Testis (tissue), 2 donors: ENCODE measurements at regions not wholly inside any gene's neighbourhood (a gene's known extent, or its start where the extent isn't known, plus 50 kb on each side); places are given as distances from the start of the nearest gene placed in this dataset.

Experiments
- DNase-seq: peaks from one replicate; pipeline ENCODE4 v3.0.0-alpha.2; 2019
- H3K27ac ChIP-seq, 2 donors: fragments of 200-600 bp; sonication (generic); one replicate each; pipeline ENCODE4 v1.5.1; 2019
- H3K27me3 ChIP-seq: fragments of 200-600 bp; sonication (generic); one replicate; pipeline ENCODE4 v1.5.1; 2019
- H3K36me3 ChIP-seq: fragments of 200-600 bp; sonication (generic); one replicate; pipeline ENCODE4 v1.5.1; 2017; ENCODE audit warnings: low read depth; ENCODE audit errors: missing control alignments
- H3K4me1 ChIP-seq: fragments of 200-600 bp; sonication (generic); one replicate; pipeline ENCODE4 v1.5.1; 2019
- H3K4me3 ChIP-seq, 2 donors: fragments of 200-600 bp; sonication (generic); one replicate each; pipeline ENCODE4 v1.5.1; 2017 to 2019
- H3K9me3 ChIP-seq: fragments of 200-600 bp; sonication (generic); one replicate; pipeline ENCODE4 v1.5.1; 2017
- POLR2A ChIP-seq: fragments of 450-650 bp; IDR thresholded peaks from one replicate; pipeline ENCODE4 v1.6.1; 2017; ENCODE audit warnings: antibody characterized with exemption, mild to moderate bottlenecking, moderate library complexity
- WGBS, 2 donors: methylation state at CpG; one replicate each; pipeline ENCODE4 v1.1.5; 2018; 5-methylcytosine and 5-hydroxymethylcytosine counted together
- intact Hi-C: fragments of 100-400 bp; cut with DNase I; formaldehyde crosslinking; loops from one replicate; pipeline ENCODE4 v1.15.1; 2023; ENCODE audit warnings: low total_unique reads
- TF ChIP-seq, protein P1 (sequence below), 3 experiments: fragments of 450-650 bp in 2 of 3; fragments of 200-600 bp in 1 of 3; sonication (generic) in 1 of 3; IDR thresholded peaks; one replicate each; pipeline ENCODE4 v1.5.1; 2016 to 2019; ENCODE audit warnings: antibody characterized with exemption in 3 of 3, mild to moderate bottlenecking in 2 of 3, moderate library complexity in 1 of 3

DNA sequence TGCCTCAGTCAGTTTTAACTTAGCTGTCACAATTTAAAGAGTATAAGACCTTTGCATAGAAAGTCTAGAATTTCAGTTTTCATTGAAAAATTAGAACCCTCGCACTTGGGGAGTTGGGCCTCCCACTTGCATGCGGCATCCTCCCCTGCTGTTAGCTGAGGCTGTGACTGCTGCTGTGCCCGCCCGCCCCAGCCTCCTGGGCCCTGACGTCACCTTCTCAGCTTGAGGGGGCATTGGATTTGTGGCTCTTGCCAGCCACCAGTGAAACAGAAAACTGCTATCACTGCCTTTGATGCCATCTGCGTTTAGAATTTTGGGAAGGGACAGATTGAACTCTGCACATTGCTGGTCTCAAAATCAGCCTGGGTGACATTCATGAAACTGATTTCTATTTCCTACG, 108.7 kb downstream of the CTTN start:
- no peak for DNase-seq
- Histone ChIP-seq H3K27ac (no peak overlapping the region), H3K9me3 (no peaks in the 10 kb centered on the region), H3K36me3 (no peaks in the 10 kb centered on the region), H3K4me1 (no peaks in the 10 kb centered on the region), H3K27me3 (no peaks in the 10 kb centered on the region), H3K4me3 (no peak overlapping the region)
- TF ChIP-seq, protein P1, sequence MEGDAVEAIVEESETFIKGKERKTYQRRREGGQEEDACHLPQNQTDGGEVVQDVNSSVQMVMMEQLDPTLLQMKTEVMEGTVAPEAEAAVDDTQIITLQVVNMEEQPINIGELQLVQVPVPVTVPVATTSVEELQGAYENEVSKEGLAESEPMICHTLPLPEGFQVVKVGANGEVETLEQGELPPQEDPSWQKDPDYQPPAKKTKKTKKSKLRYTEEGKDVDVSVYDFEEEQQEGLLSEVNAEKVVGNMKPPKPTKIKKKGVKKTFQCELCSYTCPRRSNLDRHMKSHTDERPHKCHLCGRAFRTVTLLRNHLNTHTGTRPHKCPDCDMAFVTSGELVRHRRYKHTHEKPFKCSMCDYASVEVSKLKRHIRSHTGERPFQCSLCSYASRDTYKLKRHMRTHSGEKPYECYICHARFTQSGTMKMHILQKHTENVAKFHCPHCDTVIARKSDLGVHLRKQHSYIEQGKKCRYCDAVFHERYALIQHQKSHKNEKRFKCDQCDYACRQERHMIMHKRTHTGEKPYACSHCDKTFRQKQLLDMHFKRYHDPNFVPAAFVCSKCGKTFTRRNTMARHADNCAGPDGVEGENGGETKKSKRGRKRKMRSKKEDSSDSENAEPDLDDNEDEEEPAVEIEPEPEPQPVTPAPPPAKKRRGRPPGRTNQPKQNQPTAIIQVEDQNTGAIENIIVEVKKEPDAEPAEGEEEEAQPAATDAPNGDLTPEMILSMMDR (IDR thresholded peaks at IDR 0.05), result no peak
- TF ChIP-seq POLR2A, result no peak
- intact Hi-C loops, result no loop called here
- 87 to 93% methylated on average over 7 of the region's 7 CpGs for WGBS, 2 donors

DNA sequence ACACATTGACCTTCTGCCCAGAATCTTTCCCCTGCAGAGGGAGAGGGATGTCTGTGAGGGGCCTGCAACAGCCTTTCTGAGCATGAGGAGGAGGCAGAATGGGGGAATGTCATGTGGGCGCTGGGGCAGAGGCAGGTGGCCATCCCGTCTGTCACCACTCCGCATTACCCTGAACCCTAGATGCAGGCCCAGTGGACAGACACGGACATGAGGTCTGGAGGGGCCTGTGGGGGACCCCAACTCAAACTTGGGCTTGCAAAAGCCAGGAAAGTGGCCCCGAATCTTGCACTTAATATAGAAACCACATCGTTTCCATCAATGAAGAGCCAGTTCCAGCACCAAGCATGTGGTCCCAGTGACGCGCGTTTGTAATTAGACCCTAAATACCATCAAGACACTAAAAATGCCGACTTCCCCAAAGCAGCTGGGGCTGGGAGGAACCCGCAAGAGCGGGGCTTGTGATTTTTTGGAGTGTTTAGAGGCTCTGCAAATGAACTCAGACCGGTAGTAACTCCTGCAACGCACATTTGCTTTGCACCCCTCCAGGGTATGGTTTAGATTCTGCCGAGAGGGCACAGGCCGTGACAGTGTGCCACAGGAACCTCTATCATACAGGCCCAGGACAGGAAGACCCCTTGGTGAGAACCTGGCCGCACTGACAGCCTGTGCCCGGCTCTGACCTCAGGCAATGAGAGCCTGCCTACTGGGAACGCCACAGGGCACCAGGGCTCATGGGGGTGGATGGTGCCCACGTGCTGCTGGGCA, 109.3 kb downstream of the CTTN start:
- no peak for DNase-seq
- 88 to 97% methylated on average over 17 to 20 of the region's 20 CpGs for WGBS, 2 donors
- no peaks in the 10 kb centered on the region for H3K36me3 ChIP-seq
- no peaks in the 10 kb centered on the region for H3K27me3 ChIP-seq
- intact Hi-C loops, result no loop called here
- H3K9me3 ChIP-seq, result no peaks in the 10 kb centered on the region
- H3K27ac ChIP-seq, result no peak overlapping the region
- H3K4me1 ChIP-seq, result no peaks in the 10 kb centered on the region
- no peak overlapping the region for H3K4me3 ChIP-seq
- TF ChIP-seq POLR2A, result no peak
- TF ChIP-seq, protein P1 (IDR thresholded peaks at IDR 0.05), result no peak

DNA sequence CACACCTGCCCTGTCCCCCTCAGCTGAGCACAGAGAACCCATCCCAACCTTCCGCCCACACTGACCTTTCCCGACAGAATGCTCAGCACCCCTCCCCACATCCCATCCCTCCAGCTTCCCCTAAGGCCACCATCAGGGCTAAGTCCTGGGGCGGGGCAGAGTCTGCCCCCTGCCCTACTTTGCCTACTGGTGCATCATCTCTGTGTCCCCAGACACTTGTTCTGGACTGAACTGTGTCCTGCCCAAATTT, 109.8 kb downstream of the CTTN start:
- Histone ChIP-seq H3K4me1 (no peaks in the 10 kb centered on the region), H3K27me3 (no peaks in the 10 kb centered on the region), H3K36me3 (no peaks in the 10 kb centered on the region), H3K9me3 (no peaks in the 10 kb centered on the region), H3K27ac (no peak overlapping the region), H3K4me3 (no peak overlapping the region)
- 95 to 100% methylated on average over 3 of the region's 3 CpGs for WGBS, 2 donors
- DNase-seq, result no peak
- intact Hi-C loops, result no loop called here
- no peak for TF ChIP-seq POLR2A
- TF ChIP-seq, protein P1 (IDR thresholded peaks at IDR 0.05), result no peak

DNA sequence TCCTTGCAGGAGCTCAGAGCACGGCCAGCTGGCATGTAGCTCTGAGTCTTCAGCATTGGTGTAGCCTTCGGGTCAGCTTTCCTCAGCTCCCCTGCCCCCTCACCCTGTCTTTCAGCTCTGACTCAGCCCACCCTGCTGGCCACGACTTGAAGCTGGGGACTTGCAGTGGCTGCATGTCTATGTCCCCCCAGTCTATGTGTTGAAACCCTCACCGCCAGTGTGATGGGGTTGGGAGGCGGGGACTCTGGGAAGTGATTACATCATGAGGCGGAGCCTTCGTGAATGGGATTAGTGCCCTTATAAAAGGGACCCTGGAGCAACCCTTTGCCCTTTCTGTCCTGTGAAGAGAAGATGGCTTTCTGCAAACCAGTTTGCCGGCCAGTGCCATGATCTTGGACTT, 111.1 kb downstream of the CTTN start:
- 90% methylated on average over 8 of the region's 8 CpGs for WGBS, 2 donors
- DNase-seq, result no peak

More for the DNA sequence above, 111.1 kb downstream of the CTTN start:
- intact Hi-C loops, result no loop called here
- TF ChIP-seq POLR2A, result no peak
- TF ChIP-seq, protein P1 (IDR thresholded peaks at IDR 0.05), result no peak
- Histone ChIP-seq H3K27ac (no peak overlapping the region), H3K4me1 (no peaks in the 10 kb centered on the region), H3K27me3 (no peaks in the 10 kb centered on the region), H3K4me3 (no peak overlapping the region), H3K9me3 (no peaks in the 10 kb centered on the region), H3K36me3 (no peaks in the 10 kb centered on the region)
